ENCODE measurements at regions not wholly inside any gene's neighbourhood (a gene's known extent, or its start where the extent isn't known, plus 50 kb on each side); places are given as distances from the start of the nearest gene placed in this dataset.
"Not testable (repeated sequence)": the region's sequence is repeated elsewhere in the genome, so short reads cannot be mapped to it uniquely, and the experiment has no call there.

GRCh38 chr13:76331943-76332712 is 554.1 kb downstream of the KCTD12 start:
- DNase-seq: no peak

GRCh38 chr13:76330761-76331160 is 555.4 kb downstream of the KCTD12 start:
- peak; percentile 47 for DNase-seq

- DNase-seq: no peak
These were observed 556.2 kb downstream of the KCTD12 start for GRCh38 chr13:76329866-76330580.

DNA sequence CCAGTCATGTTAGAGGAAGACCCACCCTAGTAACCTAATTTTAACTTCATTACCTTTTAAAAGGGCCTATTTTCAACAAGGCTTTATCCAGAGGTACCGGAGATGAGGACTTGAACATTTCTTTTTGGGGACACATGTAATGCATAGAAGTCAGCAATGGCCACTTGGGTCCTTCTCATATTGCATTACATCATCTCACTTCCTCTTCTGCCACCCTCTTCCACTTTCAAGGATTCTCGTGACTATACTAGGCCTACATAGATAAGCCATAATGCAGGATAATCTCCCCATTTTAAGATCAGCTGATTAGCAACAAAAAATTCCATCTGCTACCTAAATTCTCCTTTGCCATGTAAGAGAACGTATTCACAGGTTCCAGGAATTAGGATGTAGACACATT is 557.2 kb downstream of the KCTD12 start:
- no peak for DNase-seq

GRCh38 chr13:76326343-76326742 is 559.9 kb downstream of the KCTD12 start:
- DNase-seq: no peak

DNA sequence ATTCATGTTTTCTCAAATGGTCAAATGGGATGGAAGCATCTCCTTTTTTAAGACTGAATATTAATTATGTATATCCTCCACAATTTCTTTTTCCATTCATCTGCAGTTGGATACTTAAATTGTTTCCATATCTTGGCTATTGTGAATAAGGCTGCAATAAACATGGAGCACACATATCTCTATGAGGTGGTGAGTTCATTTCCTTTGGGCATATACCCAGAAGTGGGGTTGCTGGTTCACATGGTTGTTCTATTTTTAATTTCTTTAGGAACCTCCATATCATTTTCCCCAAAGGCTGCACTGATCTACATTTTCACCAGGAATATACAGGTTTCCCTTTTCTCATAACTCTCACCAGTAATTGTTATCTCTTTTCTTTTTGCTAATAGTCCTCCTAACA is 566.3 kb downstream of the KCTD12 start:
- DNase-seq: no peak

GRCh38 chr13:76316998-76317527 is 569.1 kb downstream of the KCTD12 start:
- DNase-seq: no peak

- no peak for DNase-seq
These were observed 571.7 kb downstream of the KCTD12 start for GRCh38 chr13:76314495-76314894.

DNA sequence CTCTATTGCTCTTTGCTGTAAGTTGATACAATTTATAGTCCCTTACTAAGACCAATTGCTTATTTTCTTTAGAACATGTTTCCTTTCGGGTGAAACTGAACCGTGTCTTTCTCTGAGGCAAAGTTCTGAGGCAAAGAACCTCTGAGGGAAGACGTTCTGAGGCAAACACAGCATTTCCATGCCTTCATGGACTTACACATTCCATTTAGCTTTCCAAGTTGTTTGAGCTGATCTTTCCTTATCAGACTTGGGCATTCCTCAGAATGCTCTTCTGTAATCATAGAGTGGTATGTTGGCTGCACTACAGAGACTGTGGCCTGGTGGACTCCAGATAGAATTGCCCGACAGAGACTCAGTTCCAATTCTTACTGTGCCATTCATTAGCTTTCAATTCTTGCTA is 579.1 kb downstream of the KCTD12 start:
- DNase-seq: no peak

DNA sequence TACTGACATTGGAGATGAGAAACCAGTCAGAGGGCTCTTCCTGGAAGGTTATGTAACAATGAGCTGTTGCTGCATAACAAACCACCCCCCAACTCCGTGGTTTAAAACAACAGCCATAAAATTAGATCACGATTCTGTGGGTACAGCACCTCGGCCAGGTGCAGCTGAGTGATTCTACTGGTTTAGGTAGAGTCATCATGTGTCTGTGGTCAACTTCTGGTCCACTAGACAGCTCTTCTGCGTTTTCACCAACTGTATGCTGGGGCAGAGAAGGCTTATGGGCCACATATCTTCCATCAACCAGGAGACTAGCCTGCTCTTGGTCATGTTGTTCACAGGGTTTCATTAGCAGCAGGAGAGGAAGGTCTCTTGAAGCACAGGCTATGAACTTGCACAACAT is 585.5 kb downstream of the KCTD12 start:
- DNase-seq: no peak

GRCh38 chr13:76297331-76297730 is 588.9 kb downstream of the KCTD12 start:
- DNase-seq: no peak

DNA sequence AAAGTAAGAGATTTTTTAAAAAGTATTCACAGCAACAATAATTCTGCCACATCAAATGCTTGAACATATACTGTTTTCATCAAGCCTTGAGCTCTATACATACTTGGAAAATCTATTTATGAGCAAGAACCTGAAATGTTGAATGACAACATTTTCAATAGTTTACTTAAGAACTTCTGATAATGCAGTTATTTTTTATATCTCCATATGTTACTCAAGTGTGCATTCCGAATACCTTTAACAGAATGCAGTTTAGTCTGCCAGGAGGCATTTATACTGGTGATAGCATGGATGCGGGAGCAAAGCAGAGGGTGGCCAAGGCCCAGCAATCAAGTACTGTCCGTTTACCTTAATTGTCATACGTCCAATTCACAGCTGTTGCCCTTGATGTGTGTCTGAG is 589.5 kb downstream of the KCTD12 start:
- no peak for DNase-seq

GRCh38 chr13:76295020-76295419 is 591.2 kb downstream of the KCTD12 start:
- DNase-seq: not testable (repeated sequence)

- DNase-seq: no peak
These were observed 592.5 kb downstream of the KCTD12 start for GRCh38 chr13:76293751-76294150.

DNA sequence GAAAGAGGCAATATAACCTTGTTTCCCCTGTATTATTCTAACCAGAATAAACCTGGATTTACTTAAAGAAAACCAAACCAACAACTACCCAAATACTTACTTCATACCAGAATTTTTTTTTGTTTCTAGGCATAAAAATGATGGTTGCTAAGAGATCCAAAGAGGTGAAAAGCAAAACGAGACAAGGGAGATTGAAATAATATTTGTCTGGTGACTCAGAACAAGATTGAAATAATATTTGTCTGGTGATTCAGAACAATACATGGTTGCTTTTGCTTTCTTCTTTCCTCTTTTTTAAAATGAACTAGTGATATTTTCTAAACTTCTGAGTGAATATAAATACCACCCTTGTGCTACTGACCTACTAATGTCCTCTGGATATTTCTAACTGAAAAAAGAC is 592.9 kb downstream of the KCTD12 start:
- no peak for DNase-seq

- DNase-seq: no peak
These were observed 593.5 kb downstream of the KCTD12 start for GRCh38 chr13:76292726-76293125.

GRCh38 chr13:76292031-76292430 is 594.2 kb downstream of the KCTD12 start:
- no peak for DNase-seq

GRCh38 chr13:76289558-76289957 is 596.6 kb downstream of the KCTD12 start:
- DNase-seq: no peak

GRCh38 chr13:76286178-76286577 is 600.0 kb downstream of the KCTD12 start:
- DNase-seq: no peak

GRCh38 chr13:76285463-76285862 is 600.7 kb downstream of the KCTD12 start:
- DNase-seq: no peak

GRCh38 chr13:76279766-76280165 is 606.4 kb downstream of the KCTD12 start:
- DNase-seq: not testable (repeated sequence)

- no peak for DNase-seq
These were observed 614.4 kb downstream of the KCTD12 start for GRCh38 chr13:76271728-76272232.

DNA sequence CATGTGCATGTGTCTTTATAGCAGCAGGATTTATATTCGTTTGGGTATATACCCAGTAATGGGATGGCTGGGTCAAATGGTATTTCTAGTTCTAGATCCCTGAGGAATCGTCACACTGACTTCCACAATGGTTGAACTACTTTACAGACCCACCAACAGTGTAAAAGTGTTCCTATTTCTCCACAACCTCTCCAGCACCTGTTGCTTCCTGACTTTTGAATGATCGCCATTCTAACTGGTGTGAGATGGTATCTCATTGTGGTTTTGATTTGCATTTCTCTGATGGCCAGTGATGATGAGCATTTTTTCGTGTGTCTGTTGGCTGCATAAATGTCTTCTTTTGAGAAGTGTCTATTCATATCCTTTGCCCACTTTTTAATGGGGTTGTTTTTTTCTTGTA is 617.9 kb downstream of the KCTD12 start:
- DNase-seq: not testable (repeated sequence)

DNA sequence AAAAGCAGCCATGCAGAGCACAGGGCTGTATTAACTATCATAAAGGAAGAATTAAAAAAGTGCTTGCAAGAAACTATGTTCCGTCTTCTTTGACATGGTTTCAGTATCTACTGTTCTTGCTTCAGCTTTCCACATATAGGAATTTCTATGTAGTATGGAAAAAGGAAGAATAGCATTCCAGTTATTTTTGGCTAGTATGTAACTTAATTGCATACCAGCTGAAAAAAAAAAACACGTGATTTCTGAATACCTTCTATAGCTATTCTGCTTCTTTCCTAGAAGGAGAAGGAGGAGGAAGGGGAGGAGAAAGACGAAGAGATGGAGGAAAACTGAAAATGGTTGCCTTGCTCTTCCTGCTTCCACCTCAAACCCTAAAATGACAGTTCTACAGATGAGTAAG is 619.0 kb downstream of the KCTD12 start:
- DNase-seq: no peak
